Liver (tissue), 8 donors: ENCODE measurements at regions not wholly inside any gene's neighbourhood (a gene's known extent, or its start where the extent isn't known, plus 50 kb on each side); places are given as distances from the start of the nearest gene placed in this dataset.

Experiments
- DNase-seq: peaks from one replicate; pipeline ENCODE4 v3.0.0-alpha.2; 2017; ENCODE audit warnings: low spot score
- H3K27ac ChIP-seq, 2 donors: one replicate each; pipeline ENCODE4 v1.7.0; 2013; ENCODE audit warnings: inconsistent platforms in 2 of 2, low read length in 2 of 2, control low read depth in 1 of 2, low read depth in 1 of 2, mild to moderate bottlenecking in 1 of 2
- H3K27me3 ChIP-seq, 4 donors: one replicate each; pipeline versions ENCODE4 v1.6.1 to v1.7.0; 2013; ENCODE audit warnings: low read length in 3 of 4, inconsistent platforms in 1 of 4, mild to moderate bottlenecking in 1 of 4, moderate library complexity in 1 of 4; ENCODE audit not compliant: control insufficient read depth in 4 of 4, insufficient read depth in 4 of 4
- H3K36me3 ChIP-seq, 4 donors: one replicate each; pipeline versions ENCODE4 v1.6.1 to v1.7.0; 2013; ENCODE audit warnings: low read length in 3 of 4, mild to moderate bottlenecking in 3 of 4, low read depth in 1 of 4, moderate library complexity in 1 of 4; ENCODE audit not compliant: control insufficient read depth in 4 of 4, insufficient read depth in 3 of 4
- H3K4me1 ChIP-seq, 4 donors: one replicate each; pipeline versions ENCODE4 v1.6.1 to v1.7.0; 2013; ENCODE audit warnings: low read length in 3 of 4, mild to moderate bottlenecking in 3 of 4, moderate library complexity in 1 of 4; ENCODE audit not compliant: control insufficient read depth in 4 of 4, insufficient read depth in 4 of 4
- H3K4me3 ChIP-seq, 3 donors: one replicate each; pipeline versions ENCODE4 v1.6.1 to v1.7.0; 2013; ENCODE audit warnings: low read length in 3 of 3, control low read depth in 1 of 3, low read depth in 1 of 3, mild to moderate bottlenecking in 1 of 3
- H3K9ac ChIP-seq, 2 donors: one replicate each; pipeline ENCODE4 v1.7.0; 2013; ENCODE audit warnings: low read length in 2 of 2, mild to moderate bottlenecking in 2 of 2, moderate library complexity in 2 of 2, control low read depth in 1 of 2, low read depth in 1 of 2
- H3K9me3 ChIP-seq, 4 donors: one replicate each; pipeline versions ENCODE4 v1.6.1 to v1.7.0; 2013; ENCODE audit warnings: low read length in 3 of 4; ENCODE audit not compliant: control insufficient read depth in 4 of 4
- CTCF ChIP-seq: fragments of 150-350 bp; IDR thresholded peaks from 2 replicates; pipeline ENCODE4 v1.5.1; 2017; ENCODE audit warnings: improper control_type of control experiment, low read depth, low read length; ENCODE audit not compliant: missing input control
- EGR1 ChIP-seq, 2 donors: IDR thresholded peaks; 2 replicates each; pipeline ENCODE4 v1.6.1; 2016 to 2018; ENCODE audit warnings: antibody characterized with exemption in 2 of 2, low read depth in 2 of 2
- FOXA1 ChIP-seq: IDR thresholded peaks from 2 replicates; pipeline ENCODE4 v1.6.1; 2016; ENCODE audit warnings: antibody characterized with exemption
- FOXA2 ChIP-seq: IDR thresholded peaks from 2 replicates; pipeline ENCODE4 v1.6.1; 2016; ENCODE audit warnings: antibody characterized with exemption
- GABPA ChIP-seq, 2 donors: IDR thresholded peaks in 1 of 2; conservative IDR thresholded peaks in 1 of 2; 2 replicates each; pipeline ENCODE4 v1.6.1; 2016; ENCODE audit warnings: antibody characterized with exemption in 2 of 2, mild to moderate bottlenecking in 1 of 2, moderate library complexity in 1 of 2
- HNF4A ChIP-seq, 2 donors: conservative IDR thresholded peaks; 2 replicates each; pipeline ENCODE4 v1.6.1; 2016; ENCODE audit warnings: antibody characterized with exemption in 2 of 2, mild to moderate bottlenecking in 2 of 2
- NR2F2 ChIP-seq: IDR thresholded peaks from 2 replicates; pipeline ENCODE4 v1.6.1; 2016; ENCODE audit warnings: antibody characterized with exemption
- REST ChIP-seq: IDR thresholded peaks from 2 replicates; pipeline ENCODE4 v1.6.1; 2016; ENCODE audit warnings: antibody characterized with exemption, mild to moderate bottlenecking
- RXRA ChIP-seq, 2 donors: IDR thresholded peaks; 2 replicates each; pipeline ENCODE4 v1.6.1; 2017 to 2018; ENCODE audit warnings: antibody characterized with exemption in 2 of 2, mild to moderate bottlenecking in 1 of 2
- TAF1 ChIP-seq: conservative IDR thresholded peaks from 2 replicates; pipeline ENCODE4 v1.6.1; 2016; ENCODE audit warnings: antibody characterized with exemption, mild to moderate bottlenecking
- YY1 ChIP-seq: IDR thresholded peaks from 2 replicates; pipeline ENCODE4 v1.6.1; 2016; ENCODE audit warnings: antibody characterized with exemption, mild to moderate bottlenecking
- ZBTB33 ChIP-seq: IDR thresholded peaks from 2 replicates; pipeline ENCODE4 v1.6.1; 2016; ENCODE audit warnings: antibody characterized with exemption
- WGBS: extraction: QIAGEN DNeasy Blood & Tissue Kit; methylation state at CpG from one replicate; pipeline ENCODE4 v1.1.7; 2013; 5-methylcytosine and 5-hydroxymethylcytosine counted together
- TF ChIP-seq, protein P1 (sequence below): IDR thresholded peaks from 2 replicates; pipeline ENCODE4 v1.6.1; 2016; ENCODE audit warnings: antibody characterized with exemption
- donor health status: healthy.
- donor health status: healthy.
- donor health status: healthy.
- donor health status: healthy.
- donor health status: healthy.

- Histone ChIP-seq H3K36me3 (no peaks in the 10 kb centered on the region), H3K27me3 (no peaks in the 10 kb centered on the region), H3K4me3 (no peak overlapping the region), H3K4me1 (no peaks in the 10 kb centered on the region), H3K9me3 (no peaks in the 10 kb centered on the region), H3K9ac (no peak overlapping the region), H3K27ac (no peak overlapping the region)
- TF ChIP-seq FOXA2 (no peak), GABPA (IDR thresholded peaks at IDR 0.05 in 1 of 2, conservative IDR thresholded peaks at IDR 0.05 in 1 of 2) (no peak), RXRA (IDR thresholded peaks at IDR 0.05) (no peak), CTCF (no peak), EGR1 (IDR thresholded peaks at IDR 0.05; ENCODE audit: low read depth in 2 of 2) (no peak), REST (no peak), HNF4A (conservative IDR thresholded peaks at IDR 0.05) (no peak), TAF1 (no peak), FOXA1 (no peak), ZBTB33 (no peak), NR2F2 (no peak), YY1 (no peak)
- TF ChIP-seq, protein P1, sequence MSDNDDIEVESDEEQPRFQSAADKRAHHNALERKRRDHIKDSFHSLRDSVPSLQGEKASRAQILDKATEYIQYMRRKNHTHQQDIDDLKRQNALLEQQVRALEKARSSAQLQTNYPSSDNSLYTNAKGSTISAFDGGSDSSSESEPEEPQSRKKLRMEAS: no peak
- 93% methylated on average over 6 of the region's 6 CpGs for WGBS
- no peak for DNase-seq
Measured at GRCh38 chr5:34570143-34570542, 86.0 kb upstream of the RAI14 start.

- Histone ChIP-seq H3K9ac (no peak overlapping the region), H3K9me3 (no peaks in the 10 kb centered on the region), H3K27me3 (no peaks in the 10 kb centered on the region), H3K4me1 (no peaks in the 10 kb centered on the region), H3K36me3 (no peaks in the 10 kb centered on the region), H3K4me3 (no peak overlapping the region), H3K27ac (no peak overlapping the region)
- no peak for TF ChIP-seq FOXA1
- no peak for TF ChIP-seq GABPA (IDR thresholded peaks at IDR 0.05 in 1 of 2, conservative IDR thresholded peaks at IDR 0.05 in 1 of 2)
- 72% methylated on average over 5 of the region's 5 CpGs for WGBS
- no peak for DNase-seq
Measured at GRCh38 chr5:34570721-34571676, 85.1 kb upstream of the RAI14 start.
